HG03097 (cell line): ENCODE measurements at regions not wholly inside any gene's neighbourhood (a gene's known extent, or its start where the extent isn't known, plus 50 kb on each side); places are given as distances from the start of the nearest gene placed in this dataset.

Experiments used
- ATAC-seq: cut with Tn5 transposase; IDR thresholded peaks from one replicate; pipeline ENCODE4 v1.9.1; 2021; ENCODE audit not compliant: unreplicated experiment, low FRiP score

DNA sequence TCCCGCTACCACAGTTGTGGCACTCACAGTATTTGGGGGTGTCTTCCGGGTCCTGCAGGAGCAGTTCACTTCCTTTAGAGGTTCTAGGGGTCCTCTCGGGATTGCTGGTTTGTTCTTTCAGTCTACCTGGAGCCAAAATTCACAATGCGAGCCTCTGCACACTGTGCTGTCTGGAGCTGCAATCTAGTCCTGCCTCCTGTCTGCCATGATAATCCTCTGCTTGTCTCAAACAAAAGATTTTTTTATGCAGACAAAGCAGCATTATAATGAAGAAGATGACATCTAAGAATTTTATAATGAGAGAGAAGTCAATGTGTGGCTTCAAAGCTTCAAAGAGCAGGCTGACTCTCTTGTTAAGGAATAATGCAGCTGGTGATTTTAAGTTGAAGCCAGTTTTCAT, 975.1 kb upstream of the GYPC start:
- ATAC-seq = no peak

DNA sequence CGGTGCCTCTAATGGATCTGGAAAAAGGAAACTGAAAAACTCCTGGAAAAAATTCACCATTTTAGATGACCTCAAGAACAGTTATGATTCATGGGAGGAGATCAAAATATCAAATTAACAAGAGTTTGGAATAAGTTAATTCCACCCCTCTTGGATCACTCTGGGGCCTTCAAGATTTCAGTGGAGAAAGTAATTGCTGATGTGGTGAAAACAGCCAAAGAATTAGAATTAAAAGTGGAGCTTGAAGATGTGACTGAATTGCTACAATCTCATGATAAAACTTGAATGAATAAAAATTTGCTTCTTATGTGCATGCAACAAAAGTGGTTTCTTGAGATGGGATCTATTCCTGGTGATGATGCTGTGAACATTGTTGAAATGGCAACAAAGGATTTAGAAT, 974.4 kb upstream of the GYPC start:
- ATAC-seq = no peak

- ATAC-seq = no peak
Observed at GRCh38 chr2:125681976-125682805, 973.8 kb upstream of the GYPC start.

DNA sequence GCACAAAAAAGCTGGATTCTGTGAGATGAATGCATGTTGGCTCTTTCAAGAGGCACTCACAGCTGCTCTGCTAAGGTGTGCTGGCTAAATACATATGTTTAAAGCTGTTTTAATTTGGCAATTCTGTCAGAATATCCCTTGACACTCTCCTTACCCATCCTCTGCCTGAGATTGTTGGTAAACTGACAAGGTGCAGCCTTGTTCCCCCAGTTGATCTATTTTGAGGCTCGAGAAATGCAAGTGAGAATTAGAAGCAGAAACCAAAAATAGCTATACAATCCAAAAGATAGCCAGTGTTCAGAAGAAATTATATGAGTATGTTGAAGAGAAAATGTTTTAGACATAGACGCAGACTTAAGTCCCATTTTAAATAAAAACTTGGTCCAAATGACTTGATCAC, 971.7 kb upstream of the GYPC start:
- no peak for ATAC-seq

GRCh38 chr2:125684932-125685331, 971.0 kb upstream of the GYPC start:
- no peak for ATAC-seq

GRCh38 chr2:125696560-125696959, 959.4 kb upstream of the GYPC start:
- ATAC-seq = no peak

GRCh38 chr2:125698280-125698679, 957.7 kb upstream of the GYPC start:
- no peak for ATAC-seq

GRCh38 chr2:125701070-125701469, 954.9 kb upstream of the GYPC start:
- no peak for ATAC-seq

DNA sequence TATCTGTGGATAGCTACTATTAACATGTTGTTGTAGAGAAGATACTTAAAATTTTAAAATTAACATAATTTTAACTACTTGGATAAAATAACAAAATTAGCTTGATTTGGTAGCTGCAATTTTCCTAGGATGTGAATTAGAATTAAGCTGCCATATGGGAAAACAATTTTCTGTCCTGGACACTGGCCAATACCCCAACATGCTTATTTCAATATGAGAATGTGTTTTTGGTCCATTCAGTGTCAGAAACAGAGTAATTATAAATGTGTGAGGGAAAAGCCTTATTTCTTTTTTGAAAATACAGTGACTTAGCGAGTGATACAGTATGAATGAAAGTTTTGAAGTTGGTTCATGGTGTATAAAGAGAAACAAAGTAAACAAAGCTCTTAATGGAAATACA, 948.3 kb upstream of the GYPC start:
- ATAC-seq = no peak

DNA sequence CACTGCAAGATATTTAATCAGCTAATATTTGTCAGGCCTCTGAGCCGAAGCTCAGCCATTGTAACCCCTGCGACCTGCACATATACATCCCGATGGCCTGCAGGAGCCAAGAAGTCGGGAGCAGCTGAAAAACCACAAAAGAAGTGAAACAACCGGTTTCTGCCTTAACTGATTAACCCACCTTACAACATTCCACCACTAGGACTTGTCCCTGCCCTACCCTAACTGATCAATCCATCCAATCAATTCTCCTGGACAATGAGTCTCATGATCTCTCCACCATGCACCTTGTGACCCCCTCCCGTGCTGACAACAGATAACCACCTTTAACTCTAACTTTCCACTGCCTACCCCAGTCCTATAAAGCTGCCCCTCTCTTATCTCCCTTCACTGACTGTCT, 945.4 kb upstream of the GYPC start:
- ATAC-seq = no peak

DNA sequence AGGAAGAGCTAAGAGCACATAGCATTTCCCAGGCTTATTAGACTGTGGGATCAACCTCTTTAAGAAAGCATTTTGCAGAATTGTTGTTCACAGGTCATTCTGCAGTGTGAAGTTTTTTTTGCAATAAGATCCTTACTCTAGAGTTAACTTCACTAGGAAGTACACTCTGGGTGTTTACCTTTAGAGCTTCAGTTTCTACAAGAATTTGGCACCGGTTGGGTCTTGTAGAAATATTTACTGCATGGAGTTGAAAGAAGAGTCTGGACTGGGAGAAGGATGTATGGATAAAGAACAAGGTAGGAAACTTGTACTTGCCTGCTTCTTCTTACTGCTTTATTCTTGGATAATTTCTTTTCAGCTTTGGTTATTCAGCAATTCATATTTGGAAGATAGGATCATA, 944.9 kb upstream of the GYPC start:
- ATAC-seq = no peak

- no peak for ATAC-seq
Observed at GRCh38 chr2:125713533-125713932, 942.4 kb upstream of the GYPC start.

GRCh38 chr2:125721072-125721721, 934.8 kb upstream of the GYPC start:
- no peak for ATAC-seq

DNA sequence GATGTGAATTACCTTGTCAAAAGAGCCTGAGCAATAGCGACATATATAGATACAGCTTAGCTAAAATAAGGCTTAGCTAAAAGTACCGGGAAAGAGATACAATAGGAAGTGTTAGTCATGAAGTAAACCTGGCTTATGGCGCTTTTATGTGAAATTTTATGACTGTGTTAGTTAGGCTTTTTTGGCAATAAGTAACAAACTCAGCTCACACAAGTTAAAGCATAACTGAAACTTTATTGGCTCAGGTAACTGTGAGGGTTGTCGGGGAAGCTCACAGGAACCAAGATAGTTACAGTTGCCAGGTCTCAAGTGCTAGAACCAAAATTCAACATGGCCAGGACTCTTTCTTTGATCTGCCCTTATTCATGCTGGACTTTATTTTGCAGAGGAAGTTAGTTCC, 925.0 kb upstream of the GYPC start:
- ATAC-seq = no peak

- ATAC-seq = no peak
Observed at GRCh38 chr2:125736306-125736705, 919.7 kb upstream of the GYPC start.

DNA sequence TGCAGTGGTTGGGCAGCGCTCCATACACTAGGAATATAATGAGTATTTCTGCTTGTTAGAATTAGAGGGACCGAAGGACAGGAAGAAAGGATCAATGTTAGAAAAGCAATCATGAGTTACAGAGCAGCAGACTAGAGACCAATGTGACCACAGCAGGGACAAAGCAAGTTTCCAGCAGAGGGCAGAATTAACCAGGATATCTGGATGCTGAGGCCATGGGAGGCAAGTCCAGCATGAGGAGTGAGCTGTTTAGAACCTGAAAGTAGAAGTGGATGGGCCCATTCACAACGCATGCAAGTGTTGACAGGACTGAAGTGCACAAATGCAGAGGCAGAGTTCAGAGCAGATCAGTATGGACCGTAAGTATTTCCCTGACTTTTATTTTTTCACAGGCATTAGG, 910.4 kb upstream of the GYPC start:
- ATAC-seq = no peak

GRCh38 chr2:125746321-125747164, 909.4 kb upstream of the GYPC start:
- ATAC-seq = no peak

GRCh38 chr2:125747165-125747425, 908.9 kb upstream of the GYPC start:
- ATAC-seq = no peak

DNA sequence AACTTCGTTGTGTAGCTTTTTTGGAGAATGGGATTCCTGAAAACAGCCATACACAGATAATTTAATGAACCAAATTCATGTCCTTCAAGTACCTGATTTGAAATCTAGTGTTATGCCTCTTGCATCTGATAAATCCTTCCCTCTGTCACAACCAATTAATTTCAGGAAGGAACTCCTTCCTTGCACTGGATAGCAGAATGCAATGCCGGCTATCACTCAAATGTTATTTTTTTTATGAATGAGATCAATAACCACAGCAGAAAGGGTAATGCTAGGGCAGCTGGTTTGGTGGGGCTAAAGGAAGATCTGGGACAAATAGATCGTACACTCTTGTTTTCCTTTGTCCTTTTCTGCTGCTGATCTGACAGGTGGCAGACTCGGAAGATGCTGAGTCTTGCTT, 899.5 kb upstream of the GYPC start:
- ATAC-seq = no peak

DNA sequence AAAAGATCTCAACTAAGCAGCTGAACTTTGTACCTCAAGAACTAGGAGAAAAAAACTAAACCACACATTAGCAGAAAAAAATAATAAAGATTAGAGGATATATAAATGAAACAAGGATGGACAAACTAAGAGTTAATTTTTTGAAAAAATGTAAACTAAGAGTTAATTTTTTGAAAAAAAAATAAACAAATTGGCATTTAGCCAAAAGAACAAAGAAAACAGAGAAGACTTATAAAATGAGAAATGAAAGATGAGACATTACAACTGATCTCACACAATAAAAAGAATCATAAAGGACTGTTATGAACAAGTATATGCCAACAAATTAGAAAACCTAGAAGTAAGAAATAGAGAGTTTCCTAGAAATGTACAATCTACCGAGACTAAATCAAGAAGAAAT, 859.2 kb upstream of the GYPC start:
- no peak for ATAC-seq

- no peak for ATAC-seq
Observed at GRCh38 chr2:125797192-125797591, 858.8 kb upstream of the GYPC start.

- no peak for ATAC-seq
Observed at GRCh38 chr2:125822746-125823145, 833.2 kb upstream of the GYPC start.
